Ishikawa (cell line): ENCODE measurements at regions not wholly inside any gene's neighbourhood (a gene's known extent, or its start where the extent isn't known, plus 50 kb on each side); places are given as distances from the start of the nearest gene placed in this dataset.

Experiments used
- CEBPB ChIP-seq: IDR thresholded peaks from 2 replicates; pipeline ENCODE4 v1.6.1; 2012
- RAD21 ChIP-seq: IDR thresholded peaks from 2 replicates; pipeline ENCODE4 v1.6.1; 2012; ENCODE audit warnings: low read depth
- TCF12 ChIP-seq: IDR thresholded peaks from 2 replicates; pipeline ENCODE4 v1.6.1; 2012; ENCODE audit warnings: low read depth
- YY1 ChIP-seq: IDR thresholded peaks from 2 replicates; pipeline ENCODE4 v1.6.1; 2012; ENCODE audit warnings: low read depth
- TF ChIP-seq, protein P1 (sequence below): IDR thresholded peaks from 2 replicates; pipeline ENCODE4 v1.6.1; 2012; ENCODE audit warnings: low read depth, mild to moderate bottlenecking
- TF ChIP-seq, protein P2 (sequence below): IDR thresholded peaks from 2 replicates; pipeline ENCODE4 v1.6.1; 2012

DNA sequence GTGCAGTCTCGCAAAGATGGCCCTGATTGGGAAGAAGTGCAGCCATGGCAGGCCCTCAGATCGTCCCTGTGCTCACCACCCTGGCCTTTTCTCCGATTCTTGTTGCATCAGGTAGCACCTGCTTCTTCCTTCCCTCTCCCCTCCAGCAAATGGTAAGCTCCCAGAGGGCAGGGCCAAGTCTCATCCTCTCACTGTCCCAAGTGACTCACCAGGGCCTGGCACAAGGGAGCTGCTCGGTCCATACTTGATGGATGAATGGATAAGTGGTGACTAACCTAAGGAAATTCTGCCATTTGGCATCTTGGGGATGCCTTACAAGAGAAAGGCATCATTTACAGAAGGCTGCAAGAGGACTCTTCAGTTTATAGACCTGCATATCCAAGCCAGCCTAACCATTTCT, 84.9 kb downstream of the ZIC5 start:
- TF ChIP-seq YY1 (no peak), TCF12 (no peak), CEBPB (no peak), RAD21 (no peak)
- TF ChIP-seq, protein P1, sequence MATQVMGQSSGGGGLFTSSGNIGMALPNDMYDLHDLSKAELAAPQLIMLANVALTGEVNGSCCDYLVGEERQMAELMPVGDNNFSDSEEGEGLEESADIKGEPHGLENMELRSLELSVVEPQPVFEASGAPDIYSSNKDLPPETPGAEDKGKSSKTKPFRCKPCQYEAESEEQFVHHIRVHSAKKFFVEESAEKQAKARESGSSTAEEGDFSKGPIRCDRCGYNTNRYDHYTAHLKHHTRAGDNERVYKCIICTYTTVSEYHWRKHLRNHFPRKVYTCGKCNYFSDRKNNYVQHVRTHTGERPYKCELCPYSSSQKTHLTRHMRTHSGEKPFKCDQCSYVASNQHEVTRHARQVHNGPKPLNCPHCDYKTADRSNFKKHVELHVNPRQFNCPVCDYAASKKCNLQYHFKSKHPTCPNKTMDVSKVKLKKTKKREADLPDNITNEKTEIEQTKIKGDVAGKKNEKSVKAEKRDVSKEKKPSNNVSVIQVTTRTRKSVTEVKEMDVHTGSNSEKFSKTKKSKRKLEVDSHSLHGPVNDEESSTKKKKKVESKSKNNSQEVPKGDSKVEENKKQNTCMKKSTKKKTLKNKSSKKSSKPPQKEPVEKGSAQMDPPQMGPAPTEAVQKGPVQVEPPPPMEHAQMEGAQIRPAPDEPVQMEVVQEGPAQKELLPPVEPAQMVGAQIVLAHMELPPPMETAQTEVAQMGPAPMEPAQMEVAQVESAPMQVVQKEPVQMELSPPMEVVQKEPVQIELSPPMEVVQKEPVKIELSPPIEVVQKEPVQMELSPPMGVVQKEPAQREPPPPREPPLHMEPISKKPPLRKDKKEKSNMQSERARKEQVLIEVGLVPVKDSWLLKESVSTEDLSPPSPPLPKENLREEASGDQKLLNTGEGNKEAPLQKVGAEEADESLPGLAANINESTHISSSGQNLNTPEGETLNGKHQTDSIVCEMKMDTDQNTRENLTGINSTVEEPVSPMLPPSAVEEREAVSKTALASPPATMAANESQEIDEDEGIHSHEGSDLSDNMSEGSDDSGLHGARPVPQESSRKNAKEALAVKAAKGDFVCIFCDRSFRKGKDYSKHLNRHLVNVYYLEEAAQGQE, result no peak
- TF ChIP-seq, protein P2, sequence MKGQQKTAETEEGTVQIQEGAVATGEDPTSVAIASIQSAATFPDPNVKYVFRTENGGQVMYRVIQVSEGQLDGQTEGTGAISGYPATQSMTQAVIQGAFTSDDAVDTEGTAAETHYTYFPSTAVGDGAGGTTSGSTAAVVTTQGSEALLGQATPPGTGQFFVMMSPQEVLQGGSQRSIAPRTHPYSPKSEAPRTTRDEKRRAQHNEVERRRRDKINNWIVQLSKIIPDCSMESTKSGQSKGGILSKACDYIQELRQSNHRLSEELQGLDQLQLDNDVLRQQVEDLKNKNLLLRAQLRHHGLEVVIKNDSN, result no peak
